Left ventricle myocardium inferior (tissue), 1 donor: ENCODE measurements at regions not wholly inside any gene's neighbourhood (a gene's known extent, or its start where the extent isn't known, plus 50 kb on each side); places are given as distances from the start of the nearest gene placed in this dataset.

Experiments used
- DNase-seq: peaks from one replicate; pipeline ENCODE4 v3.0.0-alpha.2; 2020
- H3K27ac ChIP-seq: fragments of 200-600 bp; replicated peaks from 2 replicates; pipeline ENCODE4 v1.8.0; 2021
- H3K27me3 ChIP-seq: fragments of 200-600 bp; 2 replicates; pipeline ENCODE4 v1.8.0; 2021; ENCODE audit warnings: low read depth
- H3K36me3 ChIP-seq: fragments of 200-600 bp; 2 replicates; pipeline ENCODE4 v1.8.0; 2021
- H3K4me1 ChIP-seq: fragments of 200-600 bp; 2 replicates; pipeline ENCODE4 v1.8.0; 2021
- H3K4me3 ChIP-seq: fragments of 200-600 bp; 2 replicates; pipeline ENCODE4 v1.8.0; 2021; ENCODE audit warnings: mild to moderate bottlenecking, moderate library complexity
- H3K9me3 ChIP-seq: fragments of 200-600 bp; replicated peaks from 2 replicates; pipeline ENCODE4 v1.8.0; 2021
- intact Hi-C: fragments of 100-400 bp; cut with micrococcal nuclease; formaldehyde crosslinking; loops from one replicate; pipeline ENCODE4 v1.11.0; 2022
- TF ChIP-seq, protein P1 (sequence below): fragments of 200-600 bp; IDR thresholded peaks from 2 replicates; pipeline ENCODE4 v1.8.0; 2021; ENCODE audit warnings: antibody characterized with exemption, mild to moderate bottlenecking, borderline replicate concordance
- donor health status: DM: no; HTN: yes; CAD: no; lungs with severe emphysema.

DNA sequence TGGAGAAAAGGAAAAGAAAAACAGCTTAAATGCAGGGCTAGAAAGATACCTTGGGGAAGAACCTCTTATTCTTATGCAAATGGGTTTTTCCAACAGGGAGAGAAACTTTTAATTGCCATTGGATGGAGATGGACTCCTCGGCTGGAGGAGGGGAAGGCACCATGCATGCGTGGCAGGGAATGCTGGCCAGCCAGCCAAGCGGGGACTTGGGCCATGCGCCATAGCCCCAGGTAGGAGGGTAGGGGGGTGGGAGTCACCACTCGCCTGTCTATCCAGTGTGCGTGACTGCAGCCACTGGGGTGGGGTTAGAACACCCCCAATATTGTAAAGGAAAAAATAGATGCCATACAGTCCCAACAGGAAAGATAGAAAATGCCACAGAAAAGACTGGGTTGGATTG lies 119.9 kb upstream of the ELAVL2 start:
- intact Hi-C loops: no loop called here
- Histone ChIP-seq H3K36me3 (no peaks in the 10 kb centered on the region), H3K9me3 (peaks cover 64% of the 10 kb centered on the region), H3K27me3 (no peaks in the 10 kb centered on the region), H3K27ac (no peak overlapping the region), H3K4me1 (no peaks in the 10 kb centered on the region), H3K4me3 (no peak overlapping the region)
- DNase-seq: no peak
- TF ChIP-seq, protein P1, sequence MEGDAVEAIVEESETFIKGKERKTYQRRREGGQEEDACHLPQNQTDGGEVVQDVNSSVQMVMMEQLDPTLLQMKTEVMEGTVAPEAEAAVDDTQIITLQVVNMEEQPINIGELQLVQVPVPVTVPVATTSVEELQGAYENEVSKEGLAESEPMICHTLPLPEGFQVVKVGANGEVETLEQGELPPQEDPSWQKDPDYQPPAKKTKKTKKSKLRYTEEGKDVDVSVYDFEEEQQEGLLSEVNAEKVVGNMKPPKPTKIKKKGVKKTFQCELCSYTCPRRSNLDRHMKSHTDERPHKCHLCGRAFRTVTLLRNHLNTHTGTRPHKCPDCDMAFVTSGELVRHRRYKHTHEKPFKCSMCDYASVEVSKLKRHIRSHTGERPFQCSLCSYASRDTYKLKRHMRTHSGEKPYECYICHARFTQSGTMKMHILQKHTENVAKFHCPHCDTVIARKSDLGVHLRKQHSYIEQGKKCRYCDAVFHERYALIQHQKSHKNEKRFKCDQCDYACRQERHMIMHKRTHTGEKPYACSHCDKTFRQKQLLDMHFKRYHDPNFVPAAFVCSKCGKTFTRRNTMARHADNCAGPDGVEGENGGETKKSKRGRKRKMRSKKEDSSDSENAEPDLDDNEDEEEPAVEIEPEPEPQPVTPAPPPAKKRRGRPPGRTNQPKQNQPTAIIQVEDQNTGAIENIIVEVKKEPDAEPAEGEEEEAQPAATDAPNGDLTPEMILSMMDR: no peak

DNA sequence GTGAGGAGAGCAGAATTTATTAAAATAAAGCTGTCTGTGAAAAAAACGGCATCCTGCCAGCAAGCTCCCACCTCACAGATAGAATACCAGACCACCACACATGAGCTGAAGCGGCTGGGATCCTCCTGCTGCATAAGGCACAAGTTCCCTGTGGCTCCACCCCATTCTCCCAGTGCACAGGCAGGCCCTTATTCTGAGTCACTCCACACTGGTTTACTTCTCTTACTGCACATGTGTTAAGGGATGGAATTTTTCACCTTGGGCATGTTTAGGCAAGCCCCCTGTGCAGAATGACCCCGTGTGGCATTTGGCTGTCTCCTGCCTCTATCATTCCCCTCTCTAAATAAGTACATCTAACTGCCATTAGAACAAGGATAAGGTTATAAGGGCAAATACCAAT lies 115.0 kb upstream of the ELAVL2 start:
- H3K4me1 ChIP-seq: no peaks in the 10 kb centered on the region
- TF ChIP-seq, protein P1: no peak
- no peak overlapping the region for H3K4me3 ChIP-seq
- DNase-seq: no peak
- intact Hi-C loops: no loop called here
- H3K27ac ChIP-seq: no peak overlapping the region
- H3K9me3 ChIP-seq: peaks cover 65% of the 10 kb centered on the region
- H3K27me3 ChIP-seq: no peaks in the 10 kb centered on the region
- no peaks in the 10 kb centered on the region for H3K36me3 ChIP-seq

DNA sequence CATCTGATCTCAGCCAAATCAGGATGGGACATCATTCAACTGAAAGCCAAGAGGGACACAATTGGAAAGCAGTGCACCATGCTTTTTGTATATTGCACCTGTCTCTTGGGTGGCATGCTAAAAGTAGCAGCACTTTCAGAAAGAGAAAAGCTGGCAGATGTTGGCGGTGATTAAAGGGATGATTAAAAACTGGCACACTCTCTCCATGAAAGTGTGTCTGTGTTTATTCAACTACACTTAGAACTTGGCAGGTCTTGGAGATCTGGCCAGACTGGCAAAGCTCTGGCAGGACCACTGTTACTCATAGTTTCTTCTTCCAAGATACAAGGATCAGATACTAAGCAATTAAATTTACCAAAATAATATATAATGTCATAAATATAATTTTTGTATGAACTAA lies 112.9 kb upstream of the ELAVL2 start:
- H3K27me3 ChIP-seq: no peaks in the 10 kb centered on the region
- TF ChIP-seq, protein P1: no peak
- H3K9me3 ChIP-seq: peaks cover 43% of the 10 kb centered on the region
- intact Hi-C loops: no loop called here
- no peaks in the 10 kb centered on the region for H3K36me3 ChIP-seq
- H3K27ac ChIP-seq: no peak overlapping the region
- H3K4me1 ChIP-seq: no peaks in the 10 kb centered on the region
- DNase-seq: no peak
- no peak overlapping the region for H3K4me3 ChIP-seq

DNA sequence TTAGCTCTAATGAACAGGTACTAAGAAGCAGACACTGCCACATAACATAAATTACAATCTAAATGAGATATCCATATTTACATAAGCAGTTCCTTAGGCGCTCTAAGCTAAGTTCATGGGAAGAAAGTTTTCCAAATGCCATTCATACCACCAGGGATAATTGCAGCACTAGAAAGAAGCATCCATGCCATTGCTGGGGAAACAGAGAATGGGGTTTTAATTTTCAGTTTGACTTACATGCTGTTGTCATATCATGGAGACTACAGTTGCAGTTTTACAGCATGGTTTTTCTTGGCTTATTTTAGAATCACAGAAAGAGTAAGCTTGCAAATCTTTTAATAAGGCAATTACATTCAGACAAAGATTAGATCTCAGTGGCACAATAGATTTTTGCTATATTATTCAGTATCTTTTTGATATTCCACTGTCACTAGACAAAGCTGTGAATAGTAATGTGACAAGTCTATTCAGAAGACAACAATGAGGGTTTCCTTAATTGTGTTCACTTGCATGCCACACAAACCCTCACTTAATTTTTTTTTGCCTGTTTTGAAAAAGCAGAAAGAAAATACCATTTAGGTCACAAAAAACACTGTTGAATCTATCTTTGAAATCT lies 108.4 kb upstream of the ELAVL2 start:
- DNase-seq: no peak
- H3K9me3 ChIP-seq: peaks cover 3% of the 10 kb centered on the region
- TF ChIP-seq, protein P1: no peak
- H3K4me3 ChIP-seq: no peak overlapping the region
- no peaks in the 10 kb centered on the region for H3K27me3 ChIP-seq
- intact Hi-C loops: no loop called here
- H3K27ac ChIP-seq: no peak overlapping the region
- H3K4me1 ChIP-seq: no peaks in the 10 kb centered on the region
- no peaks in the 10 kb centered on the region for H3K36me3 ChIP-seq

DNA sequence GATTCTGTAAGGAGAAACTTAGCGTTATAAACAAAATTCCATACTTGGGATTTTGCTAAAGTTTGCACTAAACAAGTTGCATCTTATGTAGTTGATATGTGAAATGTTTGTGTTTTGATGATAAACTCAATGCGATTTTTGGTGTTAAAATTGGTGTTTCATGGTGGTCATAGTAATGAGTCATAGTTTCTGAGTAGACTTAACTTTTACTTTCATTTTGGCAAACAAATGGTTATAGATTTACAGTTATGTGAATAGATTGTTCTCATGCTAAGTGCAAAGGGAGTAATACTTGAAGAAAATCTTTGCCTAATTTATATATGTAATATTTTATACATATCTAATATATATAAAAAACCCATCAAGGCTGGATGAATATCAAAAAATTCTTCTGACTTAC lies 107.3 kb upstream of the ELAVL2 start:
- TF ChIP-seq, protein P1: no peak
- H3K27ac ChIP-seq: no peak overlapping the region
- no peaks in the 10 kb centered on the region for H3K27me3 ChIP-seq
- no peaks in the 10 kb centered on the region for H3K9me3 ChIP-seq
- intact Hi-C loops: no loop called here
- no peaks in the 10 kb centered on the region for H3K4me1 ChIP-seq
- H3K36me3 ChIP-seq: no peaks in the 10 kb centered on the region
- H3K4me3 ChIP-seq: no peak overlapping the region
- DNase-seq: no peak
